ENCODE measurements at regions not wholly inside any gene's neighbourhood (a gene's known extent, or its start where the extent isn't known, plus 50 kb on each side); places are given as distances from the start of the nearest gene placed in this dataset.

- no peaks in the 10 kb centered on the region for H3K27me3 ChIP-seq (ENCODE audit: insufficient read depth, low read length, poor library complexity, severe bottlenecking)
- H4K20me1 ChIP-seq (ENCODE audit: insufficient read depth, low read length, poor library complexity, severe bottlenecking) = no peaks in the 10 kb centered on the region
- H3K9ac ChIP-seq (ENCODE audit: low read depth, low read length, poor library complexity, severe bottlenecking) = no peak overlapping the region
- H3K36me3 ChIP-seq (ENCODE audit: insufficient read depth, low read length) = no peaks in the 10 kb centered on the region
- H3K9me3 ChIP-seq (ENCODE audit: insufficient read depth, low read depth, low read length) = no peaks in the 10 kb centered on the region
- no peaks in the 10 kb centered on the region for H3K79me2 ChIP-seq (ENCODE audit: insufficient read depth, low read length)
- no peaks in the 10 kb centered on the region for H3K9me2 ChIP-seq (replicated peaks; ENCODE audit: low read depth, low read length)
- H3F3A ChIP-seq (ENCODE audit: low read depth) = no peaks in the 10 kb centered on the region
- no peak overlapping the region for H2AFZ ChIP-seq (ENCODE audit: low read length)
- no peaks in the 10 kb centered on the region for H3K4me1 ChIP-seq (ENCODE audit: insufficient read depth, low read length, poor library complexity, severe bottlenecking)
- H3K4me3 ChIP-seq (ENCODE audit: low read length, poor library complexity, severe bottlenecking) = no peak overlapping the region
- TF ChIP-seq EZH2phosphoT487 (IDR thresholded peaks at IDR 0.05; ENCODE audit: borderline replicate concordance) = no peak
- no peak for TF ChIP-seq CTCF (conservative IDR thresholded peaks at IDR 0.05; ENCODE audit: low read length)
- H3K4me2 ChIP-seq (ENCODE audit: low read depth, low read length, poor library complexity, severe bottlenecking) = no peak overlapping the region
Observed at GRCh38 chr9:38119560-38120236, 50.7 kb upstream of the SHB start.

GRCh38 chr9:38118862-38119438, 49.9 kb upstream of the SHB start:
- Histone ChIP-seq H3F3A (ENCODE audit: low read depth) (no peaks in the 10 kb centered on the region), H2AFZ (ENCODE audit: low read length) (no peak overlapping the region), H3K9me2 (replicated peaks; ENCODE audit: low read depth, low read length) (no peaks in the 10 kb centered on the region), H3K79me2 (ENCODE audit: insufficient read depth, low read length) (no peaks in the 10 kb centered on the region), H3K4me1 (ENCODE audit: insufficient read depth, low read length, poor library complexity, severe bottlenecking) (no peaks in the 10 kb centered on the region), H3K4me3 (ENCODE audit: low read length, poor library complexity, severe bottlenecking) (no peak overlapping the region), H3K4me2 (ENCODE audit: low read depth, low read length, poor library complexity, severe bottlenecking) (no peak overlapping the region), H4K20me1 (ENCODE audit: insufficient read depth, low read length, poor library complexity, severe bottlenecking) (no peaks in the 10 kb centered on the region), H3K36me3 (ENCODE audit: insufficient read depth, low read length) (no peaks in the 10 kb centered on the region), H3K9me3 (ENCODE audit: insufficient read depth, low read depth, low read length) (no peaks in the 10 kb centered on the region), H3K27me3 (ENCODE audit: insufficient read depth, low read length, poor library complexity, severe bottlenecking) (no peaks in the 10 kb centered on the region), H3K9ac (ENCODE audit: low read depth, low read length, poor library complexity, severe bottlenecking) (no peak overlapping the region)
- TF ChIP-seq EZH2phosphoT487 (IDR thresholded peaks at IDR 0.05; ENCODE audit: borderline replicate concordance) = no peak
- TF ChIP-seq CTCF (conservative IDR thresholded peaks at IDR 0.05; ENCODE audit: low read length) = no peak

All from Loucy (cell line).